H1 (cell line): ENCODE measurements at regions not wholly inside any gene's neighbourhood (a gene's known extent, or its start where the extent isn't known, plus 50 kb on each side); places are given as distances from the start of the nearest gene placed in this dataset. TPM values are rescaled to one million over a fixed set of nuclear protein-coding genes. Genes with fewer than 3 reads are reported as not detected.

Source experiments
- CTCF ChIA-PET: fragments of 300-600 bp; sonication (Branson Sonifier 250); formaldehyde crosslinking; loops from one replicate; lab custom pipeline; 2021; ENCODE audit not compliant: partially characterized antibody; lab: Charles Lee
- POLR2A ChIA-PET: fragments of 300-600 bp; sonication (Branson Sonifier 250); formaldehyde crosslinking; loops from one replicate; lab custom pipeline; 2021; ENCODE audit warnings: inconsistent platforms; ENCODE audit not compliant: partially characterized antibody; lab: Charles Lee
- DNase-seq, 2 experiments: peaks; one replicate each; pipeline versions ENCODE4 v3.0.0 to v3.0.0-alpha.2; 2010 to 2022; ENCODE audit warnings: low spot score in 2 of 2, low read depth in 1 of 2, mixed read lengths in 1 of 2
- FAIRE-seq: peaks from 2 replicates; lab custom pipeline; 2011; peaks lifted over from hg19 to GRCh38; lab: Jason Lieb, UNC
- H2AFZ ChIP-seq: 2 replicates; pipeline ENCODE4 v1.8.1; 2012; ENCODE audit warnings: low read length, inconsistent platforms
- H2AK5ac ChIP-seq: 2 replicates; pipeline ENCODE4 v1.6.1; 2013; ENCODE audit warnings: low read depth, low read length
- H2BK120ac ChIP-seq: replicated peaks from 2 replicates; pipeline ENCODE3; 2013; ENCODE audit warnings: low read depth, low read length, inconsistent platforms
- H2BK12ac ChIP-seq: 2 replicates; pipeline ENCODE4 v1.6.1; 2013; ENCODE audit warnings: low read depth, low read length
- H2BK15ac ChIP-seq: 2 replicates; pipeline ENCODE4 v1.6.1; 2013; ENCODE audit warnings: low read length
- H2BK20ac ChIP-seq: 2 replicates; pipeline ENCODE4 v1.6.1; 2013; ENCODE audit warnings: low read length
- H2BK5ac ChIP-seq: 2 replicates; pipeline ENCODE4 v1.6.1; 2013; ENCODE audit warnings: low read depth, low read length
- H3K14ac ChIP-seq: 2 replicates; pipeline ENCODE4 v1.6.1; 2013; ENCODE audit warnings: inconsistent platforms; ENCODE audit not compliant: insufficient read length
- H3K18ac ChIP-seq: 2 replicates; pipeline ENCODE4 v1.6.1; 2013; ENCODE audit warnings: low read length; ENCODE audit errors: extremely low read depth
- H3K23ac ChIP-seq: 2 replicates; pipeline ENCODE4 v1.6.1; 2013; ENCODE audit warnings: inconsistent platforms; ENCODE audit not compliant: insufficient read length
- H3K23me2 ChIP-seq: 2 replicates; pipeline ENCODE4 v1.6.1; 2013; ENCODE audit warnings: low read depth, low read length
- H3K27ac ChIP-seq: 2 replicates; pipeline ENCODE4 v1.6.1; 2011; ENCODE audit warnings: low read depth, low read length, inconsistent platforms
- H3K27me3 ChIP-seq, 4 experiments: replicated peaks in 1 of 4; 1 replicate in 1 of 4; 2 replicates in 3 of 4; pipeline versions ENCODE4 v1.6.1 to v1.8.1; 2011 to 2013; ENCODE audit warnings: low read length in 3 of 4, mild to moderate bottlenecking in 3 of 4, inconsistent platforms in 2 of 4, mixed read lengths in 2 of 4, moderate library complexity in 1 of 4; ENCODE audit not compliant: control insufficient read depth in 3 of 4, insufficient read depth in 3 of 4; ENCODE audit errors: extremely low read depth in 1 of 4
- H3K36me3 ChIP-seq, 4 experiments: 2 replicates each; pipeline versions ENCODE4 v1.6.1 to v1.8.1; 2011 to 2013; ENCODE audit warnings: mild to moderate bottlenecking in 4 of 4, low read length in 3 of 4, moderate library complexity in 2 of 4, control low read depth in 1 of 4, inconsistent platforms in 1 of 4; ENCODE audit not compliant: insufficient read depth in 4 of 4, control insufficient read depth in 2 of 4
- H3K4ac ChIP-seq: replicated peaks from 2 replicates; pipeline ENCODE3; 2013; ENCODE audit warnings: low read length, low read depth, mixed read lengths, inconsistent platforms; ENCODE audit not compliant: insufficient read length
- H3K4me1 ChIP-seq, 4 experiments: replicated peaks in 1 of 4; 1 replicate in 1 of 4; 2 replicates in 3 of 4; pipeline versions ENCODE4 v1.6.1 to v1.8.1; 2011 to 2013; ENCODE audit warnings: low read length in 3 of 4, inconsistent platforms in 2 of 4, mixed read lengths in 1 of 4; ENCODE audit not compliant: insufficient read depth in 4 of 4, control insufficient read depth in 3 of 4
- H3K4me2 ChIP-seq, 2 experiments: 2 replicates each; pipeline versions ENCODE4 v1.6.1 to v1.8.1; 2011 to 2013; ENCODE audit warnings: low read depth in 2 of 2, low read length in 2 of 2, control low read depth in 1 of 2, inconsistent platforms in 1 of 2, mild to moderate bottlenecking in 1 of 2; ENCODE audit not compliant: insufficient read depth in 1 of 2
- H3K4me3 ChIP-seq, 4 experiments: fragments of 200-600, 300-600 bp in 1 of 4; sonication (generic), shearing (Covaris generic), sonication (Bioruptor Twin) in 1 of 4; 2 replicates each; pipeline versions ENCODE4 v1.5.1 to v1.8.1; 2011 to 2016; ENCODE audit warnings: low read length in 4 of 4, low read depth in 3 of 4, control low read depth in 2 of 4, inconsistent platforms in 2 of 4, mild to moderate bottlenecking in 2 of 4, mixed read lengths in 1 of 4, moderate library complexity in 1 of 4; ENCODE audit not compliant: insufficient read depth in 2 of 4; ENCODE audit errors: extremely low read depth in 1 of 4
- H3K56ac ChIP-seq: replicated peaks from 2 replicates; pipeline ENCODE3; 2013; ENCODE audit warnings: low read depth, mild to moderate bottlenecking, mixed read lengths, low read length, inconsistent platforms; ENCODE audit not compliant: insufficient read length
- H3K79me1 ChIP-seq: 2 replicates; pipeline ENCODE4 v1.6.1; 2013; ENCODE audit warnings: low read depth, low read length, control low read depth
- H3K79me2 ChIP-seq, 2 experiments: 2 replicates each; pipeline versions ENCODE4 v1.6.1 to v1.8.1; 2012 to 2013; ENCODE audit warnings: low read length in 2 of 2, mild to moderate bottlenecking in 2 of 2, inconsistent platforms in 1 of 2; ENCODE audit not compliant: insufficient read depth in 2 of 2, control insufficient read depth in 1 of 2
- H3K9ac ChIP-seq, 4 experiments: replicated peaks in 1 of 4; 1 replicate in 1 of 4; 2 replicates in 3 of 4; pipeline versions ENCODE4 v1.6.1 to v1.8.1; 2011 to 2013; ENCODE audit warnings: low read depth in 3 of 4, low read length in 3 of 4, control low read depth in 2 of 4, mild to moderate bottlenecking in 2 of 4, moderate library complexity in 2 of 4, inconsistent platforms in 1 of 4; ENCODE audit errors: extremely low read depth in 1 of 4
- H3K9me3 ChIP-seq, 2 experiments: 2 replicates each; pipeline versions ENCODE4 v1.6.1 to v1.8.1; 2012 to 2013; ENCODE audit warnings: mild to moderate bottlenecking in 2 of 2, moderate library complexity in 2 of 2, control low read depth in 1 of 2, inconsistent platforms in 1 of 2, low read depth in 1 of 2, low read length in 1 of 2, mixed read lengths in 1 of 2; ENCODE audit not compliant: insufficient read depth in 2 of 2
- H4K20me1 ChIP-seq, 2 experiments: replicated peaks in 1 of 2; 2 replicates each; pipeline versions ENCODE3 to v1.8.1; 2011 to 2013; ENCODE audit warnings: inconsistent platforms in 2 of 2, low read length in 2 of 2, mild to moderate bottlenecking in 1 of 2; ENCODE audit not compliant: insufficient read depth in 2 of 2, control insufficient read depth in 1 of 2
- H4K5ac ChIP-seq: 2 replicates; pipeline ENCODE4 v1.6.1; 2013; ENCODE audit warnings: low read length, low read depth, mixed read lengths, inconsistent platforms; ENCODE audit not compliant: insufficient read length
- H4K8ac ChIP-seq: 2 replicates; pipeline ENCODE4 v1.8.0; 2013; ENCODE audit warnings: mild to moderate bottlenecking, moderate library complexity, low read length, inconsistent platforms; ENCODE audit not compliant: insufficient read depth; ENCODE audit errors: extremely low read depth
- H4K91ac ChIP-seq: replicated peaks from 2 replicates; pipeline ENCODE3; 2013; ENCODE audit warnings: low read length, mixed read lengths, inconsistent platforms; ENCODE audit not compliant: insufficient read length
- BACH1 ChIP-seq: IDR thresholded peaks from 2 replicates; pipeline ENCODE4 v1.6.1; 2012; ENCODE audit warnings: low read length, improper control_type of control experiment
- CEBPB ChIP-seq: IDR thresholded peaks from 2 replicates; pipeline ENCODE4 v1.6.1; 2012; ENCODE audit warnings: low read depth, low read length
- JUN ChIP-seq: IDR thresholded peaks from 2 replicates; pipeline ENCODE4 v1.6.1; 2011; ENCODE audit warnings: low read depth, mild to moderate bottlenecking, improper control_type of control experiment, low read length
- RFX5 ChIP-seq: IDR thresholded peaks from 2 replicates; pipeline ENCODE4 v1.6.1; 2011; ENCODE audit warnings: low read depth, low read length, improper control_type of control experiment, borderline replicate concordance
- SRF ChIP-seq: IDR thresholded peaks from 2 replicates; pipeline ENCODE4 v1.6.1; 2011; ENCODE audit warnings: mild to moderate bottlenecking, low read depth, low read length, moderate library complexity
- small RNA-seq: library from polyadenylated mRNA; stranded (forward); fragments of <200 nt; extraction: miRNeasy Mini kit (QIAGEN cat#:217004); gene quantifications from one replicate; pipeline ENCODE3, GENCODE V24; 2013; ENCODE audit not compliant: insufficient read depth

- Histone ChIP-seq H2BK5ac (no peak overlapping the region), H3K4ac (no peak overlapping the region), H3K36me3 (no peaks in the 10 kb centered on the region), H3K4me2 (no peak overlapping the region), H3K4me1 (no peaks in the 10 kb centered on the region), H2AFZ (peak overlapping the region; percentile 92), H2AK5ac (no peak overlapping the region), H2BK120ac (no peak overlapping the region), H3K79me2 (no peaks in the 10 kb centered on the region), H2BK15ac (no peak overlapping the region), H2BK20ac (no peak overlapping the region), H3K23ac (no peak overlapping the region), H4K5ac (no peak overlapping the region), H4K91ac (no peak overlapping the region), H4K8ac (no peak overlapping the region), H3K56ac (no peak overlapping the region), H3K14ac (no peak overlapping the region), H4K20me1 (no peaks in the 10 kb centered on the region), H3K27ac (no peak overlapping the region), H3K79me1 (no peaks in the 10 kb centered on the region), H3K27me3 (no peaks in the 10 kb centered on the region), H3K23me2 (no peaks in the 10 kb centered on the region), H2BK12ac (no peak overlapping the region), H3K9ac (peak overlapping the region in 1 of 4 experiments; percentile 34; a peak in 1 of 7 replicates), H3K4me3 (no peak overlapping the region), H3K18ac (no peak overlapping the region), H3K9me3 (no peaks in the 10 kb centered on the region)
- CTCF ChIA-PET, result no interaction called here
- TF ChIP-seq SRF (no peak), CEBPB (no peak), BACH1 (no peak), JUN (no peak), RFX5 (no peak)
- DNase-seq, result no peak
- no peak for FAIRE-seq
- POLR2A ChIA-PET, result no interaction called here
These were observed 1064.6 kb upstream of the LRRTM3 start for GRCh38 chr10:65861249-65861648.

Small RNAs in the stretch of these regions (small RNA-seq; reads per million reads assigned to genes)
- gene CYP2C61P, result not detected
